ENCODE measurements at regions not wholly inside any gene's neighbourhood (a gene's known extent, or its start where the extent isn't known, plus 50 kb on each side); places are given as distances from the start of the nearest gene placed in this dataset.
"Not testable (repeated sequence)": the region's sequence is repeated elsewhere in the genome, so short reads cannot be mapped to it uniquely, and the experiment has no call there.

GRCh38 chr3:72039677-72040076 is 254.7 kb upstream of the PROK2 start:
- DNase-seq (ENCODE audit: insufficient read length, low spot score) (no peak), FAIRE-seq (no peak)

GRCh38 chr3:72036899-72037298 is 252.0 kb upstream of the PROK2 start:
- FAIRE-seq, result no peak
- no peak for DNase-seq (ENCODE audit: insufficient read length, low spot score)
- no peak for TF ChIP-seq POLR2A (IDR thresholded peaks at IDR 0.05; ENCODE audit: low read depth, low read length)

More at GRCh38 chr3:72039677-72040076, 254.7 kb upstream of the PROK2 start:
- TF ChIP-seq POLR2A (IDR thresholded peaks at IDR 0.05; ENCODE audit: low read depth, low read length), result no peak

- FAIRE-seq (no peak), DNase-seq (ENCODE audit: insufficient read length, low spot score) (no peak)
- no peak for TF ChIP-seq POLR2A (IDR thresholded peaks at IDR 0.05; ENCODE audit: low read depth, low read length)
Observed at GRCh38 chr3:72035606-72036005, 250.7 kb upstream of the PROK2 start.

GRCh38 chr3:72034986-72035385 is 250.0 kb upstream of the PROK2 start:
- FAIRE-seq, result no peak
- no peak for TF ChIP-seq POLR2A (IDR thresholded peaks at IDR 0.05; ENCODE audit: low read depth, low read length)
- no peak for DNase-seq (ENCODE audit: insufficient read length, low spot score)

GRCh38 chr3:72033666-72034428 is 248.9 kb upstream of the PROK2 start:
- no peak for TF ChIP-seq POLR2A (IDR thresholded peaks at IDR 0.05; ENCODE audit: low read depth, low read length)
- FAIRE-seq (no peak), DNase-seq (ENCODE audit: insufficient read length, low spot score) (no peak)

GRCh38 chr3:72032441-72033135 is 247.6 kb upstream of the PROK2 start:
- FAIRE-seq (no peak), DNase-seq (ENCODE audit: insufficient read length, low spot score) (no peak)
- no peak for TF ChIP-seq POLR2A (IDR thresholded peaks at IDR 0.05; ENCODE audit: low read depth, low read length)

GRCh38 chr3:72031581-72031980 is 246.6 kb upstream of the PROK2 start:
- no peak for TF ChIP-seq POLR2A (IDR thresholded peaks at IDR 0.05; ENCODE audit: low read depth, low read length)
- FAIRE-seq (peak; percentile 79), DNase-seq (ENCODE audit: insufficient read length, low spot score) (peak; percentile 53)

GRCh38 chr3:72030296-72030695 is 245.3 kb upstream of the PROK2 start:
- not testable (repeated sequence) for FAIRE-seq; DNase-seq (ENCODE audit: insufficient read length, low spot score)

- not testable (repeated sequence) for FAIRE-seq; DNase-seq (ENCODE audit: insufficient read length, low spot score)
Observed at GRCh38 chr3:72028726-72029125, 243.8 kb upstream of the PROK2 start.

- FAIRE-seq; DNase-seq (ENCODE audit: insufficient read length, low spot score): not testable (repeated sequence)
Observed at GRCh38 chr3:72028307-72028706, 243.4 kb upstream of the PROK2 start.

- not testable (repeated sequence) for DNase-seq (ENCODE audit: insufficient read length, low spot score); FAIRE-seq
Observed at GRCh38 chr3:72027728-72028127, 242.8 kb upstream of the PROK2 start.

GRCh38 chr3:72022027-72022426 is 237.1 kb upstream of the PROK2 start:
- FAIRE-seq (no peak), DNase-seq (ENCODE audit: insufficient read length, low spot score) (no peak)
- TF ChIP-seq POLR2A (IDR thresholded peaks at IDR 0.05; ENCODE audit: low read depth, low read length), result no peak

- no peak for TF ChIP-seq POLR2A (IDR thresholded peaks at IDR 0.05; ENCODE audit: low read depth, low read length)
- DNase-seq (ENCODE audit: insufficient read length, low spot score) (no peak), FAIRE-seq (no peak)
Observed at GRCh38 chr3:72021531-72021930, 236.6 kb upstream of the PROK2 start.

- FAIRE-seq (no peak), DNase-seq (ENCODE audit: insufficient read length, low spot score) (no peak)
- no peak for TF ChIP-seq POLR2A (IDR thresholded peaks at IDR 0.05; ENCODE audit: low read depth, low read length)
Observed at GRCh38 chr3:72018343-72018984, 233.5 kb upstream of the PROK2 start.

- no peak for TF ChIP-seq POLR2A (IDR thresholded peaks at IDR 0.05; ENCODE audit: low read depth, low read length)
- no peak for FAIRE-seq
- no peak for DNase-seq (ENCODE audit: insufficient read length, low spot score)
Observed at GRCh38 chr3:72017935-72018334, 233.0 kb upstream of the PROK2 start.

Measured in H54 (cell line).